Activated naive CD8-positive, alpha-beta T cell treated with anti-CD3 and anti-CD28 coated beads, Interleukin-2, amount 50 U/mL, for 24 hours (primary cell): ENCODE measurements at regions not wholly inside any gene's neighbourhood (a gene's known extent, or its start where the extent isn't known, plus 50 kb on each side); places are given as distances from the start of the nearest gene placed in this dataset.
"Not testable (repeated sequence)": the region's sequence is repeated elsewhere in the genome, so short reads cannot be mapped to it uniquely, and the experiment has no call there.

Experiments
- ATAC-seq: fragments of 150-1000 bp; cut with Tn5 transposase; one replicate; pipeline ENCODE4 v1.10.0; 2021
- DNase-seq: peaks from one replicate; pipeline ENCODE4 v3.0.0; 2021
- H3K27ac Mint-ChIP-seq: one replicate; pipeline ENCODE4 v1.8.0; 2021; ENCODE audit warnings: mild to moderate bottlenecking, mixed read lengths
- H3K27me3 Mint-ChIP-seq: one replicate; pipeline ENCODE4 v1.8.0; 2021; ENCODE audit warnings: mixed read lengths
- H3K36me3 Mint-ChIP-seq: one replicate; pipeline ENCODE4 v1.8.0; 2021; ENCODE audit warnings: low read depth, mixed read lengths
- H3K4me1 Mint-ChIP-seq: one replicate; pipeline ENCODE4 v1.8.0; 2021; ENCODE audit warnings: mixed read lengths
- H3K4me3 Mint-ChIP-seq: one replicate; pipeline ENCODE4 v1.8.0; 2021; ENCODE audit warnings: mild to moderate bottlenecking, moderate library complexity, mixed read lengths
- H3K9me3 Mint-ChIP-seq: one replicate; pipeline ENCODE4 v1.8.0; 2021; ENCODE audit warnings: mixed read lengths

GRCh38 chr6:2317498-2317897, 72.1 kb upstream of the GMDS start:
- H3K36me3 Mint-ChIP-seq, result peaks cover 34% of the 10 kb centered on the region
- DNase-seq, H3K27me3 Mint-ChIP-seq, ATAC-seq, H3K27ac Mint-ChIP-seq, H3K4me3 Mint-ChIP-seq, H3K4me1 Mint-ChIP-seq: not testable (repeated sequence)
- H3K9me3 Mint-ChIP-seq, result peaks cover 57% of the 10 kb centered on the region

- Mint-ChIP-seq H3K9me3 (peaks cover 37% of the 10 kb centered on the region), H3K4me1 (no peaks in the 10 kb centered on the region), H3K27ac (no peak overlapping the region), H3K4me3 (no peak overlapping the region), H3K36me3 (peaks cover 22% of the 10 kb centered on the region), H3K27me3 (no peaks in the 10 kb centered on the region)
- ATAC-seq, result no peak
- DNase-seq, result no peak
Observed at GRCh38 chr6:2314641-2315040, 69.2 kb upstream of the GMDS start.

- H3K27me3 Mint-ChIP-seq, result no peaks in the 10 kb centered on the region
Observed at GRCh38 chr6:2310042-2310441, 64.6 kb upstream of the GMDS start.

GRCh38 chr6:2309122-2309521, 63.7 kb upstream of the GMDS start:
- Mint-ChIP-seq H3K36me3 (peaks cover 7% of the 10 kb centered on the region), H3K27me3 (no peaks in the 10 kb centered on the region), H3K27ac (no peak overlapping the region), H3K4me3 (no peak overlapping the region), H3K4me1 (no peaks in the 10 kb centered on the region), H3K9me3 (peaks cover 16% of the 10 kb centered on the region)
- DNase-seq (no peak), ATAC-seq (no peak)

More at GRCh38 chr6:2310042-2310441, 64.6 kb upstream of the GMDS start:
- H3K4me1 Mint-ChIP-seq, result no peaks in the 10 kb centered on the region
- H3K27ac Mint-ChIP-seq, result no peak overlapping the region
- peaks cover 2% of the 10 kb centered on the region for H3K36me3 Mint-ChIP-seq
- H3K4me3 Mint-ChIP-seq, result no peak overlapping the region
- peaks cover 20% of the 10 kb centered on the region for H3K9me3 Mint-ChIP-seq
- DNase-seq (no peak), ATAC-seq (no peak)

GRCh38 chr6:2307799-2308198, 62.4 kb upstream of the GMDS start:
- no peak overlapping the region for H3K4me3 Mint-ChIP-seq
- no peaks in the 10 kb centered on the region for H3K27me3 Mint-ChIP-seq
- no peak for ATAC-seq
- peaks cover 7% of the 10 kb centered on the region for H3K36me3 Mint-ChIP-seq
- H3K27ac Mint-ChIP-seq, result no peak overlapping the region
- no peak for DNase-seq
- no peaks in the 10 kb centered on the region for H3K4me1 Mint-ChIP-seq
- peaks cover 15% of the 10 kb centered on the region for H3K9me3 Mint-ChIP-seq

- no peak for DNase-seq
- Mint-ChIP-seq H3K4me3 (no peak overlapping the region), H3K4me1 (no peaks in the 10 kb centered on the region), H3K36me3 (peaks cover 9% of the 10 kb centered on the region), H3K27me3 (no peaks in the 10 kb centered on the region), H3K27ac (no peak overlapping the region), H3K9me3 (peaks cover 21% of the 10 kb centered on the region)
- no peak for ATAC-seq
Observed at GRCh38 chr6:2305951-2306350, 60.5 kb upstream of the GMDS start.

- peaks cover 48% of the 10 kb centered on the region for H3K9me3 Mint-ChIP-seq
- not testable (repeated sequence) for H3K27ac Mint-ChIP-seq, ATAC-seq, H3K27me3 Mint-ChIP-seq, H3K4me3 Mint-ChIP-seq, H3K4me1 Mint-ChIP-seq, DNase-seq
- H3K36me3 Mint-ChIP-seq, result peaks cover 33% of the 10 kb centered on the region
Observed at GRCh38 chr6:2302482-2302881, 57.1 kb upstream of the GMDS start.

- ATAC-seq (no peak), DNase-seq (no peak)
- Mint-ChIP-seq H3K27me3 (no peaks in the 10 kb centered on the region), H3K9me3 (peaks cover 64% of the 10 kb centered on the region), H3K36me3 (peaks cover 35% of the 10 kb centered on the region), H3K4me3 (no peak overlapping the region), H3K27ac (no peak overlapping the region), H3K4me1 (no peaks in the 10 kb centered on the region)
Observed at GRCh38 chr6:2296781-2297180, 51.4 kb upstream of the GMDS start.
